ENCODE measurements at regions not wholly inside any gene's neighbourhood (a gene's known extent, or its start where the extent isn't known, plus 50 kb on each side); places are given as distances from the start of the nearest gene placed in this dataset.

DNA sequence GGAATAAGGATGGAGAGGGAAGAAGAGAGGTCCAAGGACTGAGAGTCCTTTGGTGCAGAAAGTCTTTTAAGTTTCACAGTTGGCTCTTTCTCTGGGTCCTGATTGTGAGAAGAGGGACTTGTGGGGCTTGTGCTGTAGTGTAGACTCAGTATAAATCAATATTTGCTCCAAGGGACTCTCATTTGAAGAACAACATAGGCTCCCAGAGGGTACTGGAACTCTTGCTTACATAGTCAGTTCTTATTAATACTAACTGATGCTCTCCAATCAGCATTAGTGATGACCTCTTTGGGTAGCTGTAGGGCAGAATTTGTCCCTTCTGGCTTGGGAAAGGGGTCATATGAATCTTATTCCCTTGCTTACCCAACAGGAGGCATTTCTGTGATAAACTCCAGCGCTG is 62.5 kb upstream of the CXCL14 start:
- H4K20me1 ChIP-seq (replicated peaks; ENCODE audit: insufficient read depth) = no peaks in the 10 kb centered on the region
- TF ChIP-seq, protein P1, sequence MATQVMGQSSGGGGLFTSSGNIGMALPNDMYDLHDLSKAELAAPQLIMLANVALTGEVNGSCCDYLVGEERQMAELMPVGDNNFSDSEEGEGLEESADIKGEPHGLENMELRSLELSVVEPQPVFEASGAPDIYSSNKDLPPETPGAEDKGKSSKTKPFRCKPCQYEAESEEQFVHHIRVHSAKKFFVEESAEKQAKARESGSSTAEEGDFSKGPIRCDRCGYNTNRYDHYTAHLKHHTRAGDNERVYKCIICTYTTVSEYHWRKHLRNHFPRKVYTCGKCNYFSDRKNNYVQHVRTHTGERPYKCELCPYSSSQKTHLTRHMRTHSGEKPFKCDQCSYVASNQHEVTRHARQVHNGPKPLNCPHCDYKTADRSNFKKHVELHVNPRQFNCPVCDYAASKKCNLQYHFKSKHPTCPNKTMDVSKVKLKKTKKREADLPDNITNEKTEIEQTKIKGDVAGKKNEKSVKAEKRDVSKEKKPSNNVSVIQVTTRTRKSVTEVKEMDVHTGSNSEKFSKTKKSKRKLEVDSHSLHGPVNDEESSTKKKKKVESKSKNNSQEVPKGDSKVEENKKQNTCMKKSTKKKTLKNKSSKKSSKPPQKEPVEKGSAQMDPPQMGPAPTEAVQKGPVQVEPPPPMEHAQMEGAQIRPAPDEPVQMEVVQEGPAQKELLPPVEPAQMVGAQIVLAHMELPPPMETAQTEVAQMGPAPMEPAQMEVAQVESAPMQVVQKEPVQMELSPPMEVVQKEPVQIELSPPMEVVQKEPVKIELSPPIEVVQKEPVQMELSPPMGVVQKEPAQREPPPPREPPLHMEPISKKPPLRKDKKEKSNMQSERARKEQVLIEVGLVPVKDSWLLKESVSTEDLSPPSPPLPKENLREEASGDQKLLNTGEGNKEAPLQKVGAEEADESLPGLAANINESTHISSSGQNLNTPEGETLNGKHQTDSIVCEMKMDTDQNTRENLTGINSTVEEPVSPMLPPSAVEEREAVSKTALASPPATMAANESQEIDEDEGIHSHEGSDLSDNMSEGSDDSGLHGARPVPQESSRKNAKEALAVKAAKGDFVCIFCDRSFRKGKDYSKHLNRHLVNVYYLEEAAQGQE (IDR thresholded peaks at IDR 0.05; ENCODE audit: unreplicated experiment) = no peak
- TF ChIP-seq EZH2 (IDR thresholded peaks at IDR 0.05; ENCODE audit: low read depth, unreplicated experiment) (no peak), NANOG (IDR thresholded peaks at IDR 0.05; ENCODE audit: borderline replicate concordance) (no peak), ZNF114 (CRISPR knock-in tag; IDR thresholded peaks at IDR 0.05) (no peak), ZNF331 (CRISPR knock-in tag; IDR thresholded peaks at IDR 0.05; ENCODE audit: low read depth) (no peak), JUNB (IDR thresholded peaks at IDR 0.05; ENCODE audit: unreplicated experiment) (no peak), STAT1 (IDR thresholded peaks at IDR 0.05; ENCODE audit: unreplicated experiment) (no peak), EZH2phosphoT487 (IDR thresholded peaks at IDR 0.05; ENCODE audit: unreplicated experiment) (no peak), POLR2AphosphoS5 (IDR thresholded peaks at IDR 0.05; ENCODE audit: low read depth) (no peak), CREB1 (CRISPR knock-in tag; IDR thresholded peaks at IDR 0.05; ENCODE audit: low read depth) (no peak)
- TF ChIP-seq, protein P2, sequence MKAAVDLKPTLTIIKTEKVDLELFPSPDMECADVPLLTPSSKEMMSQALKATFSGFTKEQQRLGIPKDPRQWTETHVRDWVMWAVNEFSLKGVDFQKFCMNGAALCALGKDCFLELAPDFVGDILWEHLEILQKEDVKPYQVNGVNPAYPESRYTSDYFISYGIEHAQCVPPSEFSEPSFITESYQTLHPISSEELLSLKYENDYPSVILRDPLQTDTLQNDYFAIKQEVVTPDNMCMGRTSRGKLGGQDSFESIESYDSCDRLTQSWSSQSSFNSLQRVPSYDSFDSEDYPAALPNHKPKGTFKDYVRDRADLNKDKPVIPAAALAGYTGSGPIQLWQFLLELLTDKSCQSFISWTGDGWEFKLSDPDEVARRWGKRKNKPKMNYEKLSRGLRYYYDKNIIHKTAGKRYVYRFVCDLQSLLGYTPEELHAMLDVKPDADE (IDR thresholded peaks at IDR 0.05) = no peak
- TF ChIP-seq, protein P3, sequence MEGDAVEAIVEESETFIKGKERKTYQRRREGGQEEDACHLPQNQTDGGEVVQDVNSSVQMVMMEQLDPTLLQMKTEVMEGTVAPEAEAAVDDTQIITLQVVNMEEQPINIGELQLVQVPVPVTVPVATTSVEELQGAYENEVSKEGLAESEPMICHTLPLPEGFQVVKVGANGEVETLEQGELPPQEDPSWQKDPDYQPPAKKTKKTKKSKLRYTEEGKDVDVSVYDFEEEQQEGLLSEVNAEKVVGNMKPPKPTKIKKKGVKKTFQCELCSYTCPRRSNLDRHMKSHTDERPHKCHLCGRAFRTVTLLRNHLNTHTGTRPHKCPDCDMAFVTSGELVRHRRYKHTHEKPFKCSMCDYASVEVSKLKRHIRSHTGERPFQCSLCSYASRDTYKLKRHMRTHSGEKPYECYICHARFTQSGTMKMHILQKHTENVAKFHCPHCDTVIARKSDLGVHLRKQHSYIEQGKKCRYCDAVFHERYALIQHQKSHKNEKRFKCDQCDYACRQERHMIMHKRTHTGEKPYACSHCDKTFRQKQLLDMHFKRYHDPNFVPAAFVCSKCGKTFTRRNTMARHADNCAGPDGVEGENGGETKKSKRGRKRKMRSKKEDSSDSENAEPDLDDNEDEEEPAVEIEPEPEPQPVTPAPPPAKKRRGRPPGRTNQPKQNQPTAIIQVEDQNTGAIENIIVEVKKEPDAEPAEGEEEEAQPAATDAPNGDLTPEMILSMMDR (conservative IDR thresholded peaks at IDR 0.05; ENCODE audit: low read depth in 2 of 2) = no peak
- TF ChIP-seq, protein P4, sequence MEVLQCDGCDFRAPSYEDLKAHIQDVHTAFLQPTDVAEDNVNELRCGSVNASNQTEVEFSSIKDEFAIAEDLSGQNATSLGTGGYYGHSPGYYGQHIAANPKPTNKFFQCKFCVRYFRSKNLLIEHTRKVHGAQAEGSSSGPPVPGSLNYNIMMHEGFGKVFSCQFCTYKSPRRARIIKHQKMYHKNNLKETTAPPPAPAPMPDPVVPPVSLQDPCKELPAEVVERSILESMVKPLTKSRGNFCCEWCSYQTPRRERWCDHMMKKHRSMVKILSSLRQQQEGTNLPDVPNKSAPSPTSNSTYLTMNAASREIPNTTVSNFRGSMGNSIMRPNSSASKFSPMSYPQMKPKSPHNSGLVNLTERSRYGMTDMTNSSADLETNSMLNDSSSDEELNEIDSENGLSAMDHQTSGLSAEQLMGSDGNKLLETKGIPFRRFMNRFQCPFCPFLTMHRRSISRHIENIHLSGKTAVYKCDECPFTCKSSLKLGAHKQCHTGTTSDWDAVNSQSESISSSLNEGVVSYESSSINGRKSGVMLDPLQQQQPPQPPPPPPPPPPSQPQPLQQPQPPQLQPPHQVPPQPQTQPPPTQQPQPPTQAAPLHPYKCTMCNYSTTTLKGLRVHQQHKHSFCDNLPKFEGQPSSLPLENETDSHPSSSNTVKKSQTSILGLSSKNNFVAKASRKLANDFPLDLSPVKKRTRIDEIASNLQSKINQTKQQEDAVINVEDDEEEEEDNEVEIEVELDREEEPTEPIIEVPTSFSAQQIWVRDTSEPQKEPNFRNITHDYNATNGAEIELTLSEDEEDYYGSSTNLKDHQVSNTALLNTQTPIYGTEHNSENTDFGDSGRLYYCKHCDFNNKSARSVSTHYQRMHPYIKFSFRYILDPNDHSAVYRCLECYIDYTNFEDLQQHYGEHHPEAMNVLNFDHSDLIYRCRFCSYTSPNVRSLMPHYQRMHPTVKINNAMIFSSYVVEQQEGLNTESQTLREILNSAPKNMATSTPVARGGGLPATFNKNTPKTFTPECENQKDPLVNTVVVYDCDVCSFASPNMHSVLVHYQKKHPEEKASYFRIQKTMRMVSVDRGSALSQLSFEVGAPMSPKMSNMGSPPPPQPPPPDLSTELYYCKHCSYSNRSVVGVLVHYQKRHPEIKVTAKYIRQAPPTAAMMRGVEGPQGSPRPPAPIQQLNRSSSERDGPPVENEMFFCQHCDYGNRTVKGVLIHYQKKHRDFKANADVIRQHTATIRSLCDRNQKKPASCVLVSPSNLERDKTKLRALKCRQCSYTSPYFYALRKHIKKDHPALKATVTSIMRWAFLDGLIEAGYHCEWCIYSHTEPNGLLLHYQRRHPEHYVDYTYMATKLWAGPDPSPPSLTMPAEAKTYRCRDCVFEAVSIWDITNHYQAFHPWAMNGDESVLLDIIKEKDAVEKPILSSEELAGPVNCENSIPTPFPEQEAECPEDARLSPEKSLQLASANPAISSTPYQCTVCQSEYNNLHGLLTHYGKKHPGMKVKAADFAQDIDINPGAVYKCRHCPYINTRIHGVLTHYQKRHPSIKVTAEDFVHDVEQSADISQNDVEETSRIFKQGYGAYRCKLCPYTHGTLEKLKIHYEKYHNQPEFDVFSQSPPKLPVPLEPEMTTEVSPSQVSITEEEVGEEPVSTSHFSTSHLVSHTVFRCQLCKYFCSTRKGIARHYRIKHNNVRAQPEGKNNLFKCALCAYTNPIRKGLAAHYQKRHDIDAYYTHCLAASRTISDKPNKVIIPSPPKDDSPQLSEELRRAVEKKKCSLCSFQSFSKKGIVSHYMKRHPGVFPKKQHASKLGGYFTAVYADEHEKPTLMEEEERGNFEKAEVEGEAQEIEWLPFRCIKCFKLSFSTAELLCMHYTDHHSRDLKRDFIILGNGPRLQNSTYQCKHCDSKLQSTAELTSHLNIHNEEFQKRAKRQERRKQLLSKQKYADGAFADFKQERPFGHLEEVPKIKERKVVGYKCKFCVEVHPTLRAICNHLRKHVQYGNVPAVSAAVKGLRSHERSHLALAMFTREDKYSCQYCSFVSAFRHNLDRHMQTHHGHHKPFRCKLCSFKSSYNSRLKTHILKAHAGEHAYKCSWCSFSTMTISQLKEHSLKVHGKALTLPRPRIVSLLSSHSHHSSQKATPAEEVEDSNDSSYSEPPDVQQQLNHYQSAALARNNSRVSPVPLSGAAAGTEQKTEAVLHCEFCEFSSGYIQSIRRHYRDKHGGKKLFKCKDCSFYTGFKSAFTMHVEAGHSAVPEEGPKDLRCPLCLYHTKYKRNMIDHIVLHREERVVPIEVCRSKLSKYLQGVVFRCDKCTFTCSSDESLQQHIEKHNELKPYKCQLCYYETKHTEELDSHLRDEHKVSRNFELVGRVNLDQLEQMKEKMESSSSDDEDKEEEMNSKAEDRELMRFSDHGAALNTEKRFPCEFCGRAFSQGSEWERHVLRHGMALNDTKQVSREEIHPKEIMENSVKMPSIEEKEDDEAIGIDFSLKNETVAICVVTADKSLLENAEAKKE (CRISPR knock-in tag; IDR thresholded peaks at IDR 0.05) = no peak
- no peaks in the 10 kb centered on the region for H3K9me3 Mint-ChIP-seq
- no peaks in the 10 kb centered on the region for H3F3A ChIP-seq (replicated peaks; ENCODE audit: low read depth)
- H3K4me3 ChIP-seq = no peak overlapping the region
- H3K4me1 Mint-ChIP-seq = no peaks in the 10 kb centered on the region
- H3K27ac Mint-ChIP-seq = no peak overlapping the region
- no peaks in the 10 kb centered on the region for H3K36me3 Mint-ChIP-seq (ENCODE audit: low read depth)
- no peaks in the 10 kb centered on the region for H3K79me2 ChIP-seq (replicated peaks; ENCODE audit: insufficient read depth)
- peaks cover 5% of the 10 kb centered on the region for H3K27me3 Mint-ChIP-seq (ENCODE audit: insufficient read depth, low read depth, poor library complexity)
- no peaks in the 10 kb centered on the region for H3K4me1 ChIP-seq (ENCODE audit: insufficient read depth)
- 0 out of 2 replicates have a peak, but pooled peaks cover 8% of the 10 kb centered on the region for H3K9me2 ChIP-seq (ENCODE audit: insufficient read depth)
- H2AFZ ChIP-seq = no peak overlapping the region
- no peak overlapping the region for H3K27ac ChIP-seq (ENCODE audit: low read depth)
- no peaks in the 10 kb centered on the region for H3K36me3 ChIP-seq (ENCODE audit: insufficient read depth)
- no peak for DNase-seq (ENCODE audit: low spot score)
- no peak overlapping the region for H3K4me2 ChIP-seq
- no peak overlapping the region for H3K4me3 Mint-ChIP-seq
- no peak for ATAC-seq
- no peaks in the 10 kb centered on the region for H3K27me3 ChIP-seq (ENCODE audit: insufficient read depth)
